ENCODE measurements at regions not wholly inside any gene's neighbourhood (a gene's known extent, or its start where the extent isn't known, plus 50 kb on each side); places are given as distances from the start of the nearest gene placed in this dataset.

DNA sequence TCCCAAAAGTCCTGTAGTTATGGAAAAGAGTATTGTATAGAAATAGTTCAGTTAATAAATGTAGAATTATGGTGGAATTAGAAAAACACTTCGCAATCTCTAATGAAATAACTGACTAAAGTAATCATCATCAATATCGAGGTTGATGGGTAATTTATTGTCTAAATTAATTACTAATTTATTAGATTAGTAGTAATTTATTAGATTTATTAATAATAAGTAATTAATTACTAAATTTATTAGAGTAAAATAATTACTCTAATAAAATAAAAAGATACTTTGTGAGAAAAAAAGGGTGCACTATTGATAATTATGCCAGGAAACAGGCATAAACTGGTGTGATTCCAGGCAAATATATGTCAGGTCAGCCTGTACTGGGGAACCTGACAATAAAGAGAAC, 455.6 kb downstream of the AASDHPPT start:
- TF ChIP-seq CTCF (IDR thresholded peaks at IDR 0.05): no peak
- TF ChIP-seq POLR2AphosphoS5 (IDR thresholded peaks at IDR 0.05): no peak

All from prostate gland (tissue), 2 donors.